ENCODE measurements at regions not wholly inside any gene's neighbourhood (a gene's known extent, or its start where the extent isn't known, plus 50 kb on each side); places are given as distances from the start of the nearest gene placed in this dataset.

- Histone ChIP-seq H3K27ac (no peak overlapping the region), H3K4me1 (no peaks in the 10 kb centered on the region), H3K36me3 (no peaks in the 10 kb centered on the region), H3K9me3 (no peaks in the 10 kb centered on the region), H3K4me3 (no peak overlapping the region), H3K27me3 (replicated peaks in 1 of 7) (no peaks in the 10 kb centered on the region)
- DNase-seq: no peak
- intact Hi-C loops (cut with DNase I; ENCODE audit: low total_unique reads): no loop called here
- no peak for TF ChIP-seq POLR2A (IDR thresholded peaks at IDR 0.05)
- no peak for TF ChIP-seq CTCF (IDR thresholded peaks at IDR 0.05 in 8 of 11, conservative IDR thresholded peaks at IDR 0.05 in 3 of 11)
- no peak for TF ChIP-seq POLR2AphosphoS5 (IDR thresholded peaks at IDR 0.05)
- WGBS, 5 donors: 50 to 67% (median 60%) methylated on average over 2 of the region's 2 CpGs
Measured at GRCh38 chr18:11293794-11294193, 144.4 kb upstream of the PIEZO2 start.

- Histone ChIP-seq H3K4me1 (no peaks in the 10 kb centered on the region), H3K27me3 (replicated peaks in 1 of 7) (no peaks in the 10 kb centered on the region), H3K27ac (no peak overlapping the region), H3K4me3 (no peak overlapping the region), H3K9me3 (no peaks in the 10 kb centered on the region), H3K36me3 (no peaks in the 10 kb centered on the region)
- 81 to 90% (median 86%) methylated on average over 3 of the region's 3 CpGs for WGBS, 5 donors
- no peak for DNase-seq
- TF ChIP-seq POLR2AphosphoS5 (IDR thresholded peaks at IDR 0.05): no peak
- TF ChIP-seq POLR2A (IDR thresholded peaks at IDR 0.05): no peak
- TF ChIP-seq CTCF (IDR thresholded peaks at IDR 0.05 in 8 of 11, conservative IDR thresholded peaks at IDR 0.05 in 3 of 11): no peak
- intact Hi-C loops (cut with DNase I; ENCODE audit: low total_unique reads): no loop called here
Measured at GRCh38 chr18:11290786-11291185, 141.4 kb upstream of the PIEZO2 start.

- H3K27ac ChIP-seq: no peak overlapping the region
- H3K27me3 ChIP-seq (replicated peaks in 1 of 7): no peaks in the 10 kb centered on the region
- no peak for TF ChIP-seq POLR2A (IDR thresholded peaks at IDR 0.05)
- no peak for TF ChIP-seq CTCF (IDR thresholded peaks at IDR 0.05 in 8 of 11, conservative IDR thresholded peaks at IDR 0.05 in 3 of 11)
- TF ChIP-seq POLR2AphosphoS5 (IDR thresholded peaks at IDR 0.05): no peak
- WGBS, 5 donors: 91 to 100% (median 100%) methylated on average over 1 of the region's 1 CpG
- no peaks in the 10 kb centered on the region for H3K4me1 ChIP-seq
- H3K9me3 ChIP-seq: no peaks in the 10 kb centered on the region
- no peak overlapping the region for H3K4me3 ChIP-seq
- no peaks in the 10 kb centered on the region for H3K36me3 ChIP-seq
- DNase-seq: no peak
- intact Hi-C loops (cut with DNase I; ENCODE audit: low total_unique reads): no loop called here
Measured at GRCh38 chr18:11289248-11289647, 139.9 kb upstream of the PIEZO2 start.

- intact Hi-C loops (cut with DNase I; ENCODE audit: low total_unique reads): no loop called here
- no peak for DNase-seq
- no peak overlapping the region for H3K27ac ChIP-seq
- no peaks in the 10 kb centered on the region for H3K27me3 ChIP-seq (replicated peaks in 1 of 7)
- H3K9me3 ChIP-seq: no peaks in the 10 kb centered on the region
- no peak for TF ChIP-seq POLR2A (IDR thresholded peaks at IDR 0.05)
- no peak overlapping the region for H3K4me3 ChIP-seq
- WGBS, 5 donors: 90 to 97% (median 95%) methylated on average over 1 of the region's 1 CpG
- no peaks in the 10 kb centered on the region for H3K36me3 ChIP-seq
- H3K4me1 ChIP-seq: no peaks in the 10 kb centered on the region
Measured at GRCh38 chr18:11288401-11288800, 139.0 kb upstream of the PIEZO2 start.

- Histone ChIP-seq H3K27ac (no peak overlapping the region), H3K4me3 (no peak overlapping the region), H3K4me1 (no peaks in the 10 kb centered on the region), H3K27me3 (replicated peaks in 1 of 7) (no peaks in the 10 kb centered on the region), H3K36me3 (no peaks in the 10 kb centered on the region), H3K9me3 (no peaks in the 10 kb centered on the region)
- no peak for DNase-seq
- WGBS, 5 donors: 94 to 98% (median 96%) methylated on average over 3 of the region's 3 CpGs
- no peak for TF ChIP-seq POLR2AphosphoS5 (IDR thresholded peaks at IDR 0.05)
- TF ChIP-seq CTCF (IDR thresholded peaks at IDR 0.05 in 8 of 11, conservative IDR thresholded peaks at IDR 0.05 in 3 of 11): no peak
- no peak for TF ChIP-seq POLR2A (IDR thresholded peaks at IDR 0.05)
- intact Hi-C loops (cut with DNase I; ENCODE audit: low total_unique reads): no loop called here
Measured at GRCh38 chr18:11286431-11286830, 137.1 kb upstream of the PIEZO2 start.
